Ammon's horn (tissue), 1 donor: ENCODE measurements at regions not wholly inside any gene's neighbourhood (a gene's known extent, or its start where the extent isn't known, plus 50 kb on each side); places are given as distances from the start of the nearest gene placed in this dataset.
"Not testable (repeated sequence)": the region's sequence is repeated elsewhere in the genome, so short reads cannot be mapped to it uniquely, and the experiment has no call there.

Experiments
- DNase-seq: peaks from one replicate; pipeline ENCODE4 v3.0.0-alpha.2; 2016; ENCODE audit warnings: low spot score

DNA sequence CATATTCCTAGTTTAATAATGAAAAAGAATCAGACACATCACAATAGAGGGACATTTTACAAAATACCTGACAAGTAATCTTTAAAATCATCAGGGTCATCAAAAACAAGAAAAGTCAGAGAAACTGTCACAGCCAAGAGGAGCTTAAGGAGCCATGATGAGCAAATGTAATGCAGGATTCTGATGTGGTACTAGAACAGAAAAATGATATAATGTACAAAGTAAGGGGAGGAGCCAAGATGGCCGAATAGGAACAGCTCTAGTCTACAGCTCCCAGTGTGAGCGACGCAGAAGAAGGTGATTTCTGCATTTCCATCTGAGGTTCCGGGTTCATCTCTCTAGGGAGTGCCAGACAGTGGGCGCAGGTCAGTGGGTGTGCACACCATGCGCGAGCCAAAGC is 198.0 kb upstream of the FAT3 start:
- no peak for DNase-seq

DNA sequence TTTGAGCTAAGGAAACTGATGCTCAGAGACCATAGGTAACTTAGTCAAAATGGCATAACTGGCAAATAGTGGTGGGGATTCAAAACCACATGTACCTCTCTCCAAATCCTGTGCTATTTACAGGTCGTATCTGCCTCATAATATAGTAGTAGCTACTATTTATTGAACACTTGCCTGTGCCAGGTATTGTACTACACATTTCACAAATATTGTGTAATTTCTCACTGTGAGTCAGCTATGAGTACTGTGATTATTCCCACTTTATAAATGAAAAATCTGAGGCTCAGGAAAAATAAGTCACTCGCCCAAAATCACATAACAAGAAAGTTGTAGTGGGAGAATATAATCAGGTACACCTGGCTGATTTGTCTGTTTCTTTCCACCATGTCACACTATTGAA is 199.8 kb upstream of the FAT3 start:
- no peak for DNase-seq

GRCh38 chr11:92022499-92022898 is 202.1 kb upstream of the FAT3 start:
- DNase-seq: no peak

GRCh38 chr11:92018332-92018731 is 206.3 kb upstream of the FAT3 start:
- no peak for DNase-seq

DNA sequence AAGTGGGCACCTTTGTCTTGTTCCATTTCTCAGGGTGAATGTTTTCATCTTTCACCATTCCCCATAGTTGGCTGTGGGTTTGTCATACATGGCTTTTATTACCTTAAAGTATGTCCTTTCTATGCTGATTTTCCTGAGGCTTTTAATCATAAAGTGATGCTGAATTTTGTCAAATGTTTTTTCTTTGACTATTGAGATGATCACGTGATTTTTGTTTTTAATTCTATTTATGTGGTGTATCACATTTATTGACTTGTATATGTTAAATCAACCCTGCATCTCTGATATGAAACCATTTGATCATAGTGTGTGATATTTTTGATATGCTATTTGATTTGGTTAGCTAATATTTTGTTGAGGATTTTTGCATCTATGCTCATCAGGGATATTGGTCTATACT is 216.4 kb upstream of the FAT3 start:
- DNase-seq: no peak

GRCh38 chr11:92002568-92002967 is 222.1 kb upstream of the FAT3 start:
- no peak for DNase-seq

- DNase-seq: no peak
These were observed 226.1 kb upstream of the FAT3 start for GRCh38 chr11:91998481-91998880.

- DNase-seq: no peak
These were observed 227.4 kb upstream of the FAT3 start for GRCh38 chr11:91997226-91997625.

DNA sequence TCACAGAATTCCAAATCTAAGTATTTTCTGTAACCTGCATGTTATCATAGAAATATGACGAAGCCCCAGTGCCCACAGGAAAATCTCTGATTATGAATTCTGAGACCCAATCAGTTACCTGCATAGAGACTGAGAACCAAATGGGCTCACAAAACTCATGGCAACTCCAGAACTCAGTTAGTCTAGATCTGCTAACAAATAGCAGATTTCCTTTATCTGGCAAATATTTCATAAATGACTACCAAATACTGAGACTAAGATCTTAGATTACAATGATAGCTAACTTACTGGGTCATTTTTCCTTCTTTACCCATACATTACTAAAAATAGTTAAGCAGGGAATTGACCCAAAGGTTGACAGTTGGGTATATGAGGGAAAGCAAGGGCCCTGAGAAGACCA is 228.1 kb upstream of the FAT3 start:
- no peak for DNase-seq

DNA sequence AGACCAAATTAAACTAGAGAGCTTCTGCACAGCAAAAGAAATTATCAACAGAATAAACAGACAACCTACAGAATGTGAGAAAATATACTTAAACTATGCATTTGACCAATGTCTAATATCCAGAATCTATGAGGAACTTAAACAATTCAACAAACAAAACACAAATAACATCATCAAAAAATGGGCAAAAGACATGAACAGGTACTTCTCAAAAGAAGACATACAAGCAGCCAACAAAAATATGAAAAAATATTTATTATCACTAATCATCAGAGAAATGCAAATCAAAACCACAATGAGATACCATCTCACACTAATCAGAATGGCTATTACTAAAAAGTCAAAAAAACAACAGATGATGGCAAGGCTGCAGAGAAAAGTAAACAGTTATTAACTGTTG is 236.2 kb upstream of the FAT3 start:
- DNase-seq: not testable (repeated sequence)

DNA sequence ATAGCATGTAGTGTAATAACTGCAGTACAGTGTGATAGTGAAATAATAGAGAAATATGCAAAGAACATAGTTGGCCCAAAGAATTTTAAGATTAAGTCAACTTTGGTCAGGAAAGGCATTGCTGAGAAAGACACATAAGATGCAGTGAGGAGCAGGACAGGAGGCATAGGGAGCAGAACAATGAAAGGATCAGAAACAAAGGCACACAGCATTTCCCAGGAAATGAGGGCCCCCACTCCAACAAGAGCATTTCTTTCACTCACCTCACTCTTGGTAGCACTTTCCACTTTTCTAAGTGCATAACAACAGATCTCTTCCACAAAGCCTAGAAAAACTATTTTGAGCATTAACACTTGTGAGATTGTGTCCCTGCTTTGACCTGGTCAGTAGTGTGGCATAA is 238.4 kb upstream of the FAT3 start:
- DNase-seq: no peak

DNA sequence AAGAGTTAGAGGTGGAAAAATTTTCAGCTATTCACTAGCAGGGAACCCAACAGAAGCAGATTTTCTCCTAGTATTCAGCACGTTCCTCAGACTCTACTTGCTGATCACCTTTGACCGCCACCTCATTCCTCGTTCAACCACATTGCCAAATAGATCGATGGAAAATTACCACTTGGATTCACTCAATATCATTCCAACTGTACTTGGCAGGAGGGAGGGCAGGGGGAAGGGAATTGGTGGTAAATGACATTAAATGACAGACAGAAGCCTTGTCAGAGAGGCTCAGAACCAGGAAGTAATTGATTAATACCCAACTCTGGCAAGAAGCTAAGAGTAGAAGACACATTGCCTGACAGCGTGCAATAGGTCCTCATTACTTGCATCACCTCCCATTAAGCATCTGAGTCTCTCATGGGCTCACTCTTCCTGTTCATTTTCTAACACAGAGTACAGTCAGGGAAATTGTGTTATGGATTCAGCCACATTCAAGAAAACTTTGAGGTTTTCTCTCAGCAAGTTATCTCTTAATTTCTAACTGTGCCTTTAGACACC is 240.5 kb upstream of the FAT3 start:
- no peak for DNase-seq

DNA sequence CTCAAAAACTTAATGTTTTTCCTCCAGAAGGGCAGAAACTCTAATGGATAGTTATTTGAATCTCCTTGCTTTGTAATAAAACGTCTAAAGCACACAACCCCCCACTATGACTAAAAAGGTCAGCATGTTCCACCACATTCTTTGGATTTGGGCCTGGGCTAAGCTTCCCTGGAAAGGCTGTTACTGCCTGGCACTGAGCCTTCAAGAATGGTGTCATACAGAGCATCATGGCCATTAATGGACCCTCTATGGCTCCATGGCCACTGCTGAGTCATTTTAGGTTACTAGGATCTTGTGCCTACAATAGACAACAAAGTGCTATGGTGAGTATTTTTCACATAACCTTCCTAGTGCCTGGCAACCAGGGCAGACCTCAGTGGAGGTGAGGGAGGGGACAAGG is 242.6 kb upstream of the FAT3 start:
- DNase-seq: no peak

GRCh38 chr11:91979775-91980174 is 244.8 kb upstream of the FAT3 start:
- DNase-seq: no peak

DNA sequence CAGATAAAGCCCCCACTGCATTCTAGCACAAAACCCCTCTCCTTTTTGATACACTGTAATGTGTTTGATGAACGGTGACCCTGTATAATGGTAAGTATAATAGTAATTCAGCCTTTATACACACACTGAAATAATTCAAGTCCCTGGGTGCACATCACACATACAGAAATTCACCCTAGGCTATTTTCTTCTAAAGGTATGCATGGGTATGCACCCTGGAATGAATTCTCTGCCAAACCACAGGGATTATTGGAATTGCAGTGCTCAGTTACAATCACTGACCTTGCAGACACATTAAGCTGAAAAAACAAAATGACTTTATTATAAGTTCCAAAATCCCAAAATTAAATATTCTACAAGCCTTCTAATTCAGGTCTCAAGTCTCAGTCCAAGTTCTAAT is 245.9 kb upstream of the FAT3 start:
- no peak for DNase-seq

DNA sequence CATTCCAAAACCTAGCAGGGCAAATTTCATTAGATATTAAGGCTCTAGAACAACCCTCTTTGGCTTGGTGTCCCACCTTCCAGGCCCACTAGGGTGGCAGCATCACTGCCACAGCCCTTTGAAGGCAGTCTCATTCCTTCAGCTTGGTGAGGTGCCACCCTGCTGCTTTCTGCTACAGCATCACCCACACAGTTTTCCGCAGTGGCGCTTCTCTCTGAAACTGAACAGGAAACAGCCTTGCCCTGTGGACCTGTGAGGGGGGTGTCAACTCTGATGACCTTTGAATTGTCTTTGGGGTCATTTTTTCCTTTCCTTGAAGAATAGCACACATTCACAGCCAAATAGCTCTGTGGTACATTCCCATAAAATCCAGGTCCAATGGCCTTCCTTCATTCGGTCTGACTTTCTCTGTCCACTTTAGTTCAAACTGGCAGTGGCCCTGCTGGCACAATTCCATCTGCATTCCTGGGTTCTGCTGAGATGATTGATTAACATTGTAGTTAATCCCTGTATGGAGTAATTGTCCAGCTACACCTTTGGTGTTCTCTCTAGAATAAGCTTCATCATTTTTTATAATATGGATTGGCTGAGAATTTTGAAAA is 251.9 kb upstream of the FAT3 start:
- DNase-seq: no peak

DNA sequence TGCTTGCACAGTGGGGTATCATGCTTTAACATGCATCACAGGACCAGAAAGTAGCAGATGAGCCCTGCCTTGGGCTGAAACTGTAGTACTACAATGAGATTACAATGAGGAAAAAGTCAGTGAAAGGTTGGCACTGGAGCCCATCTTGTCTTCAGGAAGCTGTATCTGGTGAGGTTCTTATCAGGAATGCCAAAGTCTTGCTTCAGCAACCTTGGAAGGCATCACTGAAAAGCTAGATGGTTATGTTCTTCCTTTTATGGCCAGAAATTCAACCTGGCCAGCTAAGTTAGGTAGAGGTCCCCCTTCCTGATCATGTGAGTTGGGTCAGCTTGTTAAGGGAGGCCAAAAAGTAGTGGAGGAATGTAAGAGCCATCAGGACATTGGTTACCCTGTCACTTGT is 254.0 kb upstream of the FAT3 start:
- DNase-seq: no peak

- DNase-seq: no peak
These were observed 255.1 kb upstream of the FAT3 start for GRCh38 chr11:91969486-91969885.

DNA sequence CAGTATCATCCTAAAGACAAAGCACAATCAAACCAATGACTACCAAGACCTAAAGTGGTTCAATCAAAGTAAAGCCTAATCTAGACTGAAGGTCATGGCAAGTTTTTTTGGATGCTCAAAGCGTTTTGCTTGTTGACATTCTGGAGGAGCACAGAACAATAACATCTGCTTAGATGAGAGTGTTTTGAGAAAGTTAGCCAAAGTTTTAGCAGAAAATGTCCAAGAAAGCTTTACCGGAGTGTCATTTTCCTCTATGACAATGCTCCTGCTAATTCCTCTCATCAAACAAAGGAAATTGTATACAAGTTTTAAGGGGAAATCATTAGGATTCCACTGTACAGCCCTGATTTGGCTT is 256.9 kb upstream of the FAT3 start:
- DNase-seq: no peak

DNA sequence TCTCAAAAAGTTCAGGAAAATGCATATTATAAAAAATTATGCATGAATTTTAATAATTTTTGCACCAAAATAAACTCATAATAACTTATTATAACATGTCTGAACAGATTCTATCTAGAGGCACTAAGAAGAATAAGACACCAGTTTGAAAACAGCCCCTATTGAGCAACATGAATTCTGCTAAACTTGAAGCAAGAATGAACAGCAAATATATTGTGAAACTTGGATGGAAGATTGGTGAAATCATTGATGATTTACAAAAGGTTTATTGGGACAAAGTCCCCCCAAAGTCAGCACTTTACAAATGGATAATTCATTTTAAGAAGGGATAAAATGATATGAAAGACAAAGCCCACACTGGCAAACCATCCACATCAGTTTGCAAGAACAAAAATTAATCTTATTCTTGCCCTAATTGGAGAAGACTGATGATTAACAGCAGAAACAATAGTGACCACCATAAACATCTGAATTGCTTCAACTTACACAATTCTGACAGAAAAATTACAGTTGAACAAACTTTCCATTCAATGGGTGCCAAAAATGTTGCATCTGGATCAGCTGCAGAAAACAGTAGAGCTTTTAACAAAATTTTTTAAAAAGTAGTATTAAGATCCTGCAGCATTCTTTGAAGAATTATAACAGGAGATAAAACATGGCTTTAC is 257.5 kb upstream of the FAT3 start:
- no peak for DNase-seq

GRCh38 chr11:91966368-91966767 is 258.2 kb upstream of the FAT3 start:
- DNase-seq: no peak

- no peak for DNase-seq
These were observed 263.8 kb upstream of the FAT3 start for GRCh38 chr11:91960770-91961169.

DNA sequence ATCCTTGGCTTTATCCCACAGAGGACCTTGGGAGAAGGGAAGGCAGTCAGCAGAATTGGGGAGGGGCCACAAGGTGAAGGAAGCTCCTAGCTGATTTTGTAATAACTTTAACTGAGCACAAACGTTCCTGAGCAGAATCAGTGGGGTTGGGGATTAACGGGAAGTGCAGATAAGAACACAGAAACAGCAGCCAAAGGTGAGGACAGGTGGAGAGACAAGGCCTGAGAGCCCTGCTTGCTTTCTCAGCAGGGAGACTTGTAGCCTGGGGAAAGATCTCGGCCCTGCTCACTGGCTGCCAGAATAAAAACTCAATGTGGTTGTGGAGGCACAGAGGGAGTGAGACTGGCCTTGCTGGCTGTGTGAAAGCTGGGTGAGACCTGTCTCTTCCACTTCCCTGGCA is 265.2 kb upstream of the FAT3 start:
- no peak for DNase-seq

DNA sequence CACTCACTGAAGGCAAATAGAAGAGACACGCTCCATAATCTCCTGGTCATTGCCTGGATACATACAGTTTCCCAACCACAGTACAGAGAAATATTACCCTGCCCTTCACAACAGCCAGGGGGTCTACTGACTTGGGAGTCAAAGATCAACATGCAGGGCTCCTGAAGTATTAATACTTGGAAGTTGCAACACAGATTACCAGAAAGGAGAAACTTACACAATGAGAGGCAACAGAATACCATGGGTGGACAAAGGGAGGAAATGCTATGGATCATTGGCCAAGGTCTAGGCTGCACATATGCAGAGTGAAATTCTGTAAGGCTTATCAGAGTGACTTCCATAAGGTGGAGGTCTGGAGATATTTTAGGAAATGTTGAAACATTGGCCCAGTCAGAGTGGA is 267.9 kb upstream of the FAT3 start:
- no peak for DNase-seq
